AG04449 (cell line): ENCODE measurements at regions not wholly inside any gene's neighbourhood (a gene's known extent, or its start where the extent isn't known, plus 50 kb on each side); places are given as distances from the start of the nearest gene placed in this dataset.

ENCODE experiments used
- CTCF ChIA-PET: fragments of 350-600 bp; formaldehyde crosslinking; extraction: SDS; loops from one replicate; lab custom pipeline; 2021; ENCODE audit warnings: antibody characterized with exemption; lab: Yijun Ruan, JAX
- POLR2A ChIA-PET: fragments of 400-600, 350-600 bp; formaldehyde crosslinking; extraction: SDS; loops from one replicate; lab custom pipeline; 2020; ENCODE audit warnings: antibody characterized with exemption, inconsistent platforms; lab: Yijun Ruan, JAX
- DNase-seq: peaks from one replicate; pipeline ENCODE4 v3.0.0-alpha.2; 2010; ENCODE audit warnings: low read depth, low spot score
- H3K4me3 ChIP-seq: 2 replicates; pipeline ENCODE4 v1.5.1; 2011; ENCODE audit warnings: low read depth, mild to moderate bottlenecking, control low read depth, low read length
- CTCF ChIP-seq: IDR thresholded peaks from one replicate; pipeline ENCODE4 v1.5.1; 2011; ENCODE audit warnings: mild to moderate bottlenecking, moderate library complexity, low read length, control low read depth, inconsistent platforms; ENCODE audit not compliant: insufficient read depth; ENCODE audit errors: missing control alignments

- POLR2A ChIA-PET, result no interaction called here
- no peak for TF ChIP-seq CTCF
- CTCF ChIA-PET, result no interaction called here
- no peak overlapping the region for H3K4me3 ChIP-seq
- DNase-seq, result no peak
Measured at GRCh38 chr9:75715360-75715759, 175.1 kb upstream of the PCSK5 start.

- ChIA-PET CTCF (no interaction called here), POLR2A (no interaction called here)
- no peak overlapping the region for H3K4me3 ChIP-seq
- TF ChIP-seq CTCF, result no peak
- no peak for DNase-seq
Measured at GRCh38 chr9:75718677-75719076, 171.8 kb upstream of the PCSK5 start.

GRCh38 chr9:75728391-75728790 is 162.1 kb upstream of the PCSK5 start:
- TF ChIP-seq CTCF, result no peak
- ChIA-PET POLR2A (no interaction called here), CTCF (no interaction called here)
- no peak overlapping the region for H3K4me3 ChIP-seq
- no peak for DNase-seq

- no peak overlapping the region for H3K4me3 ChIP-seq
- no peak for DNase-seq
- ChIA-PET CTCF (no interaction called here), POLR2A (no interaction called here)
- TF ChIP-seq CTCF, result no peak
Measured at GRCh38 chr9:75734802-75735201, 155.7 kb upstream of the PCSK5 start.

- DNase-seq, result no peak
- ChIA-PET POLR2A (no interaction called here), CTCF (no interaction called here)
- TF ChIP-seq CTCF, result no peak
- no peak overlapping the region for H3K4me3 ChIP-seq
Measured at GRCh38 chr9:75739884-75740611, 150.4 kb upstream of the PCSK5 start.

- POLR2A ChIA-PET, result no interaction called here
- DNase-seq, result no peak
- no peak for TF ChIP-seq CTCF
- CTCF ChIA-PET, result no interaction called here
- no peak overlapping the region for H3K4me3 ChIP-seq
Measured at GRCh38 chr9:75743855-75744254, 146.6 kb upstream of the PCSK5 start.
